GM12891 (cell line): ENCODE measurements at regions not wholly inside any gene's neighbourhood (a gene's known extent, or its start where the extent isn't known, plus 50 kb on each side); places are given as distances from the start of the nearest gene placed in this dataset.

Experiments used
- DNase-seq: peaks from one replicate; pipeline ENCODE4 v3.0.0; 2011; ENCODE audit warnings: low spot score; ENCODE audit not compliant: insufficient read length
- FAIRE-seq: peaks from 2 replicates; lab custom pipeline; 2011; peaks lifted over from hg19 to GRCh38; lab: Jason Lieb, UNC
- PAX5 ChIP-seq: IDR thresholded peaks from 2 replicates; pipeline ENCODE4 v1.6.1; 2011; ENCODE audit warnings: low read length, moderate library complexity, mild to moderate bottlenecking; ENCODE audit not compliant: insufficient read depth, severe bottlenecking
- POLR2A ChIP-seq: IDR thresholded peaks from 2 replicates; pipeline ENCODE4 v1.6.1; 2011; ENCODE audit warnings: low read depth, low read length, control low read depth
- POLR2AphosphoS5 ChIP-seq: IDR thresholded peaks from 2 replicates; pipeline ENCODE4 v1.6.1; 2011; ENCODE audit warnings: low read depth, low read length, control low read depth
- POU2F2 ChIP-seq: IDR thresholded peaks from 2 replicates; pipeline ENCODE4 v1.6.1; 2011; ENCODE audit warnings: low read depth, mild to moderate bottlenecking, control low read depth, low read length, moderate library complexity
- SPI1 ChIP-seq: IDR thresholded peaks from 2 replicates; pipeline ENCODE4 v1.6.1; 2011; ENCODE audit warnings: low read depth, low read length, control low read depth
- TAF1 ChIP-seq: IDR thresholded peaks from 2 replicates; pipeline ENCODE4 v1.6.1; 2011; ENCODE audit warnings: low read depth, low read length, control low read depth

DNA sequence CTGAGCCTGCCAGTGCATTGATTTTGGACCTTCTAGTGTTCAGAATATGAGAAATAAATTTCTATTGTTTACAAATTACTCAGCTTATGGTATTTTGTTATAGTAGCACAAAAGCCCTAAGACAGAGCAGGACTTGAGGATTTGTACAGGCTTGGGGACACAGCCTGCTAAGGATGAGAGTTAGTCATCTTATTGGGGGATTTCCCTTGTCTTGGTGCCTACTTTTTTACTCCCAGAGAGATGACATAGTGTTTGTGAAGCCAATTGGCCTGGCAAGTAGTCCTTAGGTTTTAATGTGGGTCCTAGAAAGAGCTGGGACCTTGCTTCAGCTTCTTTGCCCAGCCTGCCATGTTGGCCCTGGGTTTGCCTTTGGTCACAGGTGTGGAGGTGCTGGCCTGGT lies 364.0 kb downstream of the REEP3 start:
- TF ChIP-seq TAF1 (no peak), SPI1 (no peak), POLR2A (no peak), POLR2AphosphoS5 (no peak), POU2F2 (no peak), PAX5 (no peak)
- DNase-seq: no peak
- no peak for FAIRE-seq

DNA sequence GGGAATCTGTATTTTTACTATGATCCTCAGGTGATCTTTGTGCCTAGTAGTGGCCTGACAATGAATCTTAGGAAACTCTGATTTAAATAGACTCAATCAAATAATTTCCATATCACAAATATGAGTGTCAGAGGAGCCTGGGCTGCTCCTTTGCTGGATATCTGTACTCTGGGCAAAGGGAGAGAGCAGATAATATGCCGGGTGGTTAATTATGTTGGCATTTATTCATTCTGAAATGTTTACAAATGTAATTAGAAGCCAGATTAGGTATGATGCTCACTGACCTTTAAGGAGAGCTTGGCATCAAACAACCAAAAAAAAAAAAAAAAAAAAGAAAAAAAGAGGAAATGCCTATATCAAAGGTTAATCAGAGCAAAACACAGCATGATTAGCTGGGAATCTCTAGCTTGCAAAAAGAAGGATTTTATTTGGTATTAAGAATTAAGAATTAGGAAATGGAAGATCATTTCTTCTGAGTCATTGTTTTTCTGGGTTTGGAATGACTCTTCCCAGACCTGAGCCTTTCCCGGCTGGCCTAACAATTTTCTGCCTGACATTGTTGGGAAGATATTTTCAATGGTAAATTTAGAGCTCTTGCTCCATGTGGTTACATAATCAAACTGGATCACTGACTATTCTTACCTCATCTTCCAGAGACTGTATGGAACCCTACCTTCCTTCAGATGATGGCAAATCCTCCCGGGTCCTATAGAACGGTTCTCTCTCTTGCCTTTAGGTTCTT lies 365.3 kb downstream of the REEP3 start:
- TF ChIP-seq PAX5: no peak
- TF ChIP-seq SPI1: no peak
- TF ChIP-seq TAF1: no peak
- no peak for TF ChIP-seq POLR2AphosphoS5
- TF ChIP-seq POLR2A: no peak
- no peak for TF ChIP-seq POU2F2
- FAIRE-seq (no peak), DNase-seq (no peak)

- TF ChIP-seq POLR2AphosphoS5 (no peak), POLR2A (no peak), TAF1 (no peak), PAX5 (no peak), POU2F2 (no peak), SPI1 (no peak)
- FAIRE-seq (no peak), DNase-seq (no peak)
Measured at GRCh38 chr10:63887023-63887589, 365.9 kb downstream of the REEP3 start.

GRCh38 chr10:63887600-63888370 lies 366.6 kb downstream of the REEP3 start:
- no peak for DNase-seq
- TF ChIP-seq PAX5: no peak
- no peak for TF ChIP-seq TAF1
- TF ChIP-seq SPI1: no peak
- no peak for TF ChIP-seq POU2F2
- TF ChIP-seq POLR2A: no peak
- no peak for TF ChIP-seq POLR2AphosphoS5
- no peak for FAIRE-seq

DNA sequence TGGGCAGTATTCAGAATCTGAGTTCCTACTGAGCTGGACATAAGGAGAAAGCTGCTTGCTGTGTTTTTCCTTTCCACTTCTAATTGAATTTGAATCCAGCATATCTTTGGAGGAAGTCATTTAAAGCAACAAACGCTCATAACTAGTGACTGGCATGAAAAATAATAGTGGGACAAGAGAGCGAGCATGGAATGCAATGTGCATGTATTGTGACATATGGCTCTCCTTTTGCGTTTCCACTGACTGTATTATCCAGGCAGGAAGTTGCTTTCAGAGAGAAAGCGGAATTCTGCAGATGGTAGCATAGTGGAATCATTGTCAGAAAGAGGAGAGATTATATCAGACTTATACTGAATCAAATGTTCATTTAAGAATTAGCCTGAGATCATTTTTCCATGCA lies 368.6 kb downstream of the REEP3 start:
- no peak for TF ChIP-seq POLR2A
- no peak for TF ChIP-seq POU2F2
- TF ChIP-seq PAX5: no peak
- TF ChIP-seq POLR2AphosphoS5: no peak
- TF ChIP-seq TAF1: no peak
- no peak for TF ChIP-seq SPI1
- FAIRE-seq (no peak), DNase-seq (no peak)

DNA sequence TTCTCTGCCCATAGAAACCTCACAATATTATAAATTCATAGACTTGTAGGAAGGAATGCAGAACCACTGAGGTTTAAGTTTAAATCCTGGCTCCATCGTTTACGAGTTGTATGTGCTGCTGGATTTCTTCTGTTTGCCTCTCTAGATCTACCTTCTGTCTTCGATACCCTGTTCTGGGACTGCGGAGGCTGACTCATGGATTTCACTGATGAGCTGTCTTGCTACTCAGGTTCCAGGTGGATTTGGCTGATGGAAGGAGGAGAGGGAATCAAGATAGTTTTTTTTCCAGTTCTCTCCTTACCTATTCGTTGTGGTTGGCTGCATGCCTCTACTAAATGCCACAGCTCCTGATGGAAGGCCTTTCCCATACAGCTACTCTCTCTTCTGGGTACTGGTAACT lies 375.8 kb downstream of the REEP3 start:
- DNase-seq (no peak), FAIRE-seq (no peak)
- TF ChIP-seq TAF1 (no peak), PAX5 (no peak), SPI1 (no peak), POU2F2 (no peak), POLR2A (no peak), POLR2AphosphoS5 (no peak)

DNA sequence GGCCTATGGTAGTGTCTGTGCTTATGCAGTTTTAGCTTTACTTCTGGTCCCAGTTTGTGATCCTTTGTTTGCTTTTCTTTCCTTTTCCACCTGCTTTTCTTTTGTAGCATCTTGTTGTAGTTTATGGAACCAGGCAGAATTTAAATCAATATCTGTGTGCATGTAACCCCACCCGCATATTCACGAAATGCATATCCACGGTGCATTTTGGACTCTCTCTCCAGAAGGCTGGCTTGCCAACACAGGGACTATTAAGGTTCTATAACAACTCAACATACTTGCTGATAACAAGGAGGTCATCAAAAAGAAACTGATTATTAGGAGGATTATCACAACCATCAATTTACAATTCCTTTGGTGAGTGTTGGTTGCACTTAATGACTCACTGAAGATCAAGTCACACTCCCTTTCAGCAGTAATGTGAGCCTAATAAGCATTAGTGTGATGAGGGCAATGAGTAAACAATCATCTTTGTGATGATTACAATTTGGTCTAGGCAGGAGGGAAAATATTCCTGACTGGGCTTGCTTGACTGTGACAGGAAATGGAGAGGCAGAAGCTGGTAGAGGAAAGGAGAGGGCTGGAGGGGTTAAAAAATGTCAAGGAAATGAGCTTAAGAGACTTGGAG lies 378.6 kb downstream of the REEP3 start:
- FAIRE-seq (no peak), DNase-seq (no peak)
- no peak for TF ChIP-seq PAX5
- no peak for TF ChIP-seq POLR2A
- TF ChIP-seq TAF1: no peak

DNA sequence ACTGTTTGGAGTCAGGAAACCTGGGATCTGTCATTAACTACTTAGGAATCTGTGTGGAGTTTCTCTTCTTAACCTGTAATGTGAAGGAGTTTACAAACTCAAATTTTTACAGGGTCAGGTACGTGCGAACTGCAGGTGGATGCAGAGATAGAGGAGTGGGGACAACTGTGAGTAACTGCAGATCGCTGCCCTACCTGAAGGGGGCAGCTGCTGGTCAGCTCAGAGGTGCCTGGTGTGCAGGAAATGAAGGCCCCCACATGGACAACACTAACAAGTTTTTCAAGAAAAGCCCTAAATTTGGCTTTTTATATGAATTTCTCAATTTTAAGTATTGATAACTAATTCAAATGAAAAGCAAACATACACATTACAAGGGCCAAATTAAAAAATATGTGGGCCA lies 380.0 kb downstream of the REEP3 start:
- DNase-seq: no peak
- TF ChIP-seq PAX5: no peak
- TF ChIP-seq POLR2AphosphoS5: no peak
- no peak for TF ChIP-seq TAF1
- TF ChIP-seq POLR2A: no peak
- TF ChIP-seq POU2F2: no peak
- no peak for TF ChIP-seq SPI1
- FAIRE-seq: no peak

GRCh38 chr10:63901881-63902280 lies 380.7 kb downstream of the REEP3 start:
- FAIRE-seq (no peak), DNase-seq (no peak)
- no peak for TF ChIP-seq SPI1
- TF ChIP-seq POLR2AphosphoS5: no peak
